Adrenal gland (tissue), 9 donors: ENCODE measurements at regions not wholly inside any gene's neighbourhood (a gene's known extent, or its start where the extent isn't known, plus 50 kb on each side); places are given as distances from the start of the nearest gene placed in this dataset.

Source experiments
- DNase-seq, 7 donors: peaks; one replicate each; pipeline ENCODE4 v3.0.0-alpha.2; 2019 to 2020
- H3K27ac ChIP-seq, 5 donors: fragments of 200-600 bp; sonication (generic) in 4 of 5; 1 replicate in 3 of 5; 2 replicates in 2 of 5; pipeline versions ENCODE4 v1.5.1 to v1.8.0; 2016 to 2020; ENCODE audit warnings: mild to moderate bottlenecking in 1 of 5
- H3K27me3 ChIP-seq: fragments of 200-600 bp; 2 replicates; pipeline ENCODE4 v1.8.0; 2021
- H3K36me3 ChIP-seq, 2 donors: fragments of 200-600 bp; replicated peaks in 1 of 2; 1 replicate in 1 of 2; 2 replicates in 1 of 2; pipeline versions ENCODE4 v1.5.1 to v1.8.0; 2018 to 2022
- H3K4me1 ChIP-seq, 2 donors: fragments of 200-600 bp; replicated peaks in 1 of 2; 1 replicate in 1 of 2; 2 replicates in 1 of 2; pipeline versions ENCODE4 v1.5.1 to v1.8.0; 2018 to 2021
- H3K4me3 ChIP-seq, 4 donors: fragments of 200-600 bp; sonication (generic) in 3 of 4; one replicate each; pipeline ENCODE4 v1.5.1; 2016 to 2018
- H3K9me3 ChIP-seq, 3 donors: fragments of 200-600 bp; sonication (generic) in 1 of 3; replicated peaks in 1 of 3; 1 replicate in 2 of 3; 2 replicates in 1 of 3; pipeline versions ENCODE4 v1.5.1 to v1.8.0; 2016 to 2021
- CTCF ChIP-seq, 6 experiments: fragments of 450-650 bp in 4 of 6; fragments of 200-600 bp in 2 of 6; sonication (generic) in 1 of 6; IDR thresholded peaks; 1 replicate in 5 of 6; 2 replicates in 1 of 6; pipeline versions ENCODE4 v1.5.1 to v1.8.0; 2016 to 2021; ENCODE audit warnings: antibody characterized with exemption in 6 of 6, mild to moderate bottlenecking in 2 of 6, moderate library complexity in 1 of 6
- POLR2A ChIP-seq, 2 donors: fragments of 450-650 bp; IDR thresholded peaks; one replicate each; pipeline ENCODE4 v1.6.1; 2017; ENCODE audit warnings: antibody characterized with exemption in 2 of 2, mild to moderate bottlenecking in 2 of 2, moderate library complexity in 1 of 2
- WGBS, 4 donors: extraction: QIAGEN DNeasy Blood & Tissue Kit in 2 of 4; methylation state at CpG; one replicate each; pipeline versions ENCODE4 v1.1.5 to v1.1.7; 2013 to 2017; 5-methylcytosine and 5-hydroxymethylcytosine counted together
- intact Hi-C, 2 donors: fragments of 100-400 bp; cut with DNase I; formaldehyde crosslinking; loops; one replicate each; pipeline versions ENCODE4 v1.14.1 to v1.15.0; 2022 to 2023
- donor health status: healthy with polysubstance abuse.
- donor health status: Bipolar disorder and iron deficiency.
- donor health status: DM: yes; HTN: yes; CAD: no.
- donor health status: DM: no; HTN: no; CAD: no.
- donor health status: DM: no; HTN: no; CAD: no.

GRCh38 chr2:136539355-136539754 lies 226.0 kb upstream of the THSD7B start:
- H3K27ac ChIP-seq, result no peak overlapping the region
- no peaks in the 10 kb centered on the region for H3K36me3 ChIP-seq
- no peaks in the 10 kb centered on the region for H3K27me3 ChIP-seq
- no peaks in the 10 kb centered on the region for H3K4me1 ChIP-seq
- WGBS, 4 donors, result 56 to 72% (median 67%) methylated on average over 4 to 5 of the region's 5 CpGs
- intact Hi-C loops, result no loop called here
- no peak for TF ChIP-seq CTCF (IDR thresholded peaks at IDR 0.05)
- H3K4me3 ChIP-seq, result no peak overlapping the region
- H3K9me3 ChIP-seq, result no peaks in the 10 kb centered on the region
- DNase-seq, result no peak

DNA sequence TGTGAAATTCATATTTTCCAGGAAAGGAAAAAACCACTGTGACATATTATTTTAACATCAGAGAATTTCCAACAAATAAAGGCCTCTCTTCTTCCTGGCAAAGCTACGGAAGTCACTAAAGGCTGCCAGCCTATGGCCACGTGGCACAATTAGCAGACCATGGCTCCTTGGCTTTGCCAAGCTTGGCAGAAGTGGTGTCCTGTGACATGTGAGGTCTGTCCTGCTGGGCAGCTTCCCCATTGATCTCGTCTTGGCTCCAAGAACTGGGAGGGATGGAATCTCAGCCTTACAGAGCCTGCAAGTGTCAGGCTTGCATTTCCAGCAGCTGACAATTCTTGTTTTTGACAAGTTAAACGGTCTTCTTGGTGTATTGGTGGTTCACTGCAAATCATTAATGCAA lies 226.9 kb upstream of the THSD7B start:
- H3K9me3 ChIP-seq, result no peaks in the 10 kb centered on the region
- DNase-seq, result no peak
- H3K36me3 ChIP-seq, result no peaks in the 10 kb centered on the region
- H3K4me3 ChIP-seq, result no peak overlapping the region
- no peak overlapping the region for H3K27ac ChIP-seq
- intact Hi-C loops, result no loop called here
- no peaks in the 10 kb centered on the region for H3K27me3 ChIP-seq
- H3K4me1 ChIP-seq, result no peaks in the 10 kb centered on the region
- TF ChIP-seq CTCF (IDR thresholded peaks at IDR 0.05) (no peak), POLR2A (IDR thresholded peaks at IDR 0.05) (no peak)
- WGBS, 4 donors, result 51 to 68% (median 60%) methylated on average over 4 of the region's 4 CpGs

- Histone ChIP-seq H3K36me3 (no peaks in the 10 kb centered on the region), H3K9me3 (no peaks in the 10 kb centered on the region), H3K27ac (no peak overlapping the region), H3K4me1 (no peaks in the 10 kb centered on the region), H3K4me3 (no peak overlapping the region), H3K27me3 (no peaks in the 10 kb centered on the region)
- TF ChIP-seq CTCF (IDR thresholded peaks at IDR 0.05) (no peak), POLR2A (IDR thresholded peaks at IDR 0.05) (no peak)
- DNase-seq, result no peak
- WGBS, 4 donors, result 38 to 62% (median 44%) methylated on average over 3 of the region's 3 CpGs
- intact Hi-C loops, result no loop called here
Measured at GRCh38 chr2:136534811-136535210, 230.5 kb upstream of the THSD7B start.

GRCh38 chr2:136532171-136532570 lies 233.2 kb upstream of the THSD7B start:
- H3K36me3 ChIP-seq, result no peaks in the 10 kb centered on the region
- DNase-seq, result no peak
- H3K27me3 ChIP-seq, result no peaks in the 10 kb centered on the region
- H3K4me3 ChIP-seq, result no peak overlapping the region
- TF ChIP-seq POLR2A (IDR thresholded peaks at IDR 0.05) (no peak), CTCF (IDR thresholded peaks at IDR 0.05) (no peak)
- H3K9me3 ChIP-seq, result no peaks in the 10 kb centered on the region
- no peak overlapping the region for H3K27ac ChIP-seq
- no peaks in the 10 kb centered on the region for H3K4me1 ChIP-seq
- intact Hi-C loops, result no loop called here
- 87 to 92% (median 90%) methylated on average over 2 of the region's 2 CpGs for WGBS, 4 donors
